HepG2 (cell line): ENCODE measurements at regions not wholly inside any gene's neighbourhood (a gene's known extent, or its start where the extent isn't known, plus 50 kb on each side); places are given as distances from the start of the nearest gene placed in this dataset.

Experiments
- ATAC-seq: fragments of 200-7000 bp; cut with Tn5 transposase; 3 replicates; pipeline ENCODE4 v1.9.1; 2020; ENCODE audit warnings: mild to moderate bottlenecking, moderate library complexity
- BruUV-seq: library from RNA; stranded (reverse); fragments of 400-500 nt; replicated peaks from 2 replicates; lab custom pipeline; 2021; lab: Mats Ljungman, UMichigan
- CTCF ChIA-PET: fragments of 300-600 bp; formaldehyde crosslinking; extraction: SDS; loops from one replicate; lab custom pipeline; 2021; ENCODE audit warnings: low total read pairs, inconsistent platforms, low intra/inter-chr PET ratio; lab: Yijun Ruan, JAX
- POLR2A ChIA-PET: fragments of 350-600 bp; sonication (Branson Sonifier 250); formaldehyde crosslinking; loops from one replicate; lab custom pipeline; 2020; ENCODE audit warnings: antibody characterized with exemption, inconsistent platforms; lab: Yijun Ruan, JAX
- DNase-seq: peaks from one replicate; pipeline ENCODE4 v3.0.0-alpha.2; 2015; ENCODE audit warnings: low spot score
- FAIRE-seq: peaks from 3 replicates; lab custom pipeline; 2011; peaks lifted over from hg19 to GRCh38; lab: Jason Lieb, UNC
- H2AFZ ChIP-seq: one replicate; pipeline ENCODE4 v1.6.1; 2011; ENCODE audit warnings: low read length, inconsistent platforms
- H3K27ac ChIP-seq: fragments of 300-600 bp; 3 replicates; pipeline ENCODE4 v1.8.0; 2011; ENCODE audit warnings: mixed run types, mild to moderate bottlenecking, mixed read lengths, low read length, inconsistent platforms; ENCODE audit not compliant: insufficient read depth; ENCODE audit errors: extremely low read length
- H3K27me3 ChIP-seq, 2 experiments: fragments of 200-600 bp in 1 of 2; 2 replicates in 1 of 2; 3 replicates in 1 of 2; pipeline versions ENCODE4 v1.6.0 to v1.8.0; 2011; ENCODE audit warnings: low read length in 2 of 2, mild to moderate bottlenecking in 2 of 2, moderate library complexity in 2 of 2, inconsistent platforms in 1 of 2; ENCODE audit not compliant: insufficient read depth in 2 of 2, control insufficient read depth in 1 of 2
- H3K36me3 ChIP-seq, 2 experiments: fragments of 200-600 bp in 1 of 2; replicated peaks in 1 of 2; 2 replicates in 1 of 2; 3 replicates in 1 of 2; pipeline versions ENCODE4 v1.5.1 to v1.8.0; 2011; ENCODE audit warnings: low read length in 2 of 2, inconsistent platforms in 1 of 2; ENCODE audit not compliant: insufficient read depth in 2 of 2, control insufficient read depth in 1 of 2
- H3K4me1 ChIP-seq: 2 replicates; pipeline ENCODE4 v1.5.1; 2012; ENCODE audit warnings: low read length, inconsistent platforms; ENCODE audit not compliant: insufficient read depth
- H3K4me2 ChIP-seq: 2 replicates; pipeline ENCODE4 v1.6.0; 2011; ENCODE audit warnings: low read depth, low read length, inconsistent platforms
- H3K4me3 ChIP-seq, 3 experiments: fragments of 200-600 bp in 1 of 3; sonication (generic), shearing (Covaris generic) in 1 of 3; replicated peaks in 1 of 3; 2 replicates each; pipeline ENCODE4 v1.5.1; 2011 to 2016; ENCODE audit warnings: low read length in 3 of 3, inconsistent platforms in 2 of 3, low read depth in 2 of 3, mild to moderate bottlenecking in 2 of 3, control low read depth in 1 of 3, mixed read lengths in 1 of 3; ENCODE audit not compliant: insufficient read depth in 1 of 3
- H3K79me2 ChIP-seq: one replicate; pipeline ENCODE4 v1.6.1; 2011; ENCODE audit warnings: low read length, inconsistent platforms; ENCODE audit not compliant: insufficient read depth
- H3K9ac ChIP-seq: 2 replicates; pipeline ENCODE4 v1.6.0; 2011; ENCODE audit warnings: mild to moderate bottlenecking, low read depth, low read length, inconsistent platforms; ENCODE audit not compliant: insufficient read depth
- H3K9me3 ChIP-seq: 2 replicates; pipeline ENCODE4 v1.5.1; 2012; ENCODE audit warnings: mild to moderate bottlenecking, low read length
- H4K20me1 ChIP-seq: 2 replicates; pipeline ENCODE4 v1.6.0; 2011; ENCODE audit warnings: inconsistent platforms, mild to moderate bottlenecking, low read length, moderate library complexity; ENCODE audit not compliant: insufficient read depth
- BRCA1 ChIP-seq: sonication (generic); formaldehyde crosslinking; IDR thresholded peaks from 2 replicates; pipeline ENCODE4 v1.4.0; 2020; ENCODE audit warnings: missing genetic modification reagents
- NFE2L2 ChIP-seq: fragments of 150-350 bp; IDR thresholded peaks from 2 replicates; pipeline ENCODE4 v1.6.1; 2014; ENCODE audit warnings: low read length
- ZNF232 ChIP-seq: sonication (generic); formaldehyde crosslinking; IDR thresholded peaks from 2 replicates; pipeline ENCODE4 v1.4.0; 2020; ENCODE audit warnings: missing genetic modification reagents, borderline replicate concordance
- ZNF557 ChIP-seq: sonication (generic); formaldehyde crosslinking; IDR thresholded peaks from 2 replicates; pipeline ENCODE4 v1.4.0; 2020; ENCODE audit warnings: missing genetic modification reagents
- WGBS: methylation state at CpG from one replicate; pipeline ENCODE4 v1.1.6; 2017; ENCODE audit warnings: low lambda C conversion rate; 5-methylcytosine and 5-hydroxymethylcytosine counted together
- in situ Hi-C: cut with HindIII; loops from 2 replicates; pipeline ENCODE4 v1.10.0; 2017; ENCODE audit warnings: low pct_unique_long_range_greater_than_20kb; ENCODE audit not compliant: extremely low pct_ligation_motif_present
- intact Hi-C: fragments of 100-400 bp; cut with micrococcal nuclease; formaldehyde crosslinking; loops from one replicate; pipeline ENCODE4 v1.10.0; 2022; ENCODE audit not compliant: unreplicated experiment

GRCh38 chr19:29048873-29049272 is 164.1 kb downstream of the UQCRFS1 start:
- no peak overlapping the region for H3K4me2 ChIP-seq
- TF ChIP-seq ZNF232 (CRISPR knock-in tag) (no peak), ZNF557 (CRISPR knock-in tag) (no peak)
- TF ChIP-seq, all 625 proteins: peak for 0
- Histone ChIP-seq H3K27me3 (no peaks in the 10 kb centered on the region), H3K9ac (no peak overlapping the region), H4K20me1 (no peaks in the 10 kb centered on the region), H3K27ac (no peak overlapping the region), H3K4me3 (no peak overlapping the region), H3K36me3 (no peaks in the 10 kb centered on the region), H3K4me1 (no peaks in the 10 kb centered on the region), H2AFZ (no peak overlapping the region), H3K9me3 (no peaks in the 10 kb centered on the region; the same call in 1 of the 2 replicates), H3K79me2 (no peaks in the 10 kb centered on the region)
- BruUV-seq = no TSS peak
- FAIRE-seq (no peak), ATAC-seq (no peak), DNase-seq (no peak)
- ChIA-PET POLR2A (no interaction called here), CTCF (no interaction called here)
- 0% methylated on average over 1 of the region's 5 CpGs for WGBS
- intact Hi-C loops (no loop called here), in situ Hi-C loops (no loop called here)

GRCh38 chr19:29045679-29046254 is 167.2 kb downstream of the UQCRFS1 start:
- Histone ChIP-seq H3K36me3 (no peaks in the 10 kb centered on the region), H3K9ac (no peak overlapping the region), H3K4me3 (no peak overlapping the region), H3K27ac (no peak overlapping the region), H2AFZ (no peak overlapping the region), H4K20me1 (no peaks in the 10 kb centered on the region), H3K79me2 (no peaks in the 10 kb centered on the region), H3K4me1 (no peaks in the 10 kb centered on the region), H3K4me2 (no peak overlapping the region), H3K9me3 (no peaks in the 10 kb centered on the region; the same call in 1 of the 2 replicates), H3K27me3 (no peaks in the 10 kb centered on the region)
- no peak for ATAC-seq
- CTCF ChIA-PET = no interaction called here
- POLR2A ChIA-PET = no interaction called here
- TF ChIP-seq BRCA1 (CRISPR knock-in tag) = no peak
- TF ChIP-seq NFE2L2 = peak; percentile 56; the same call in 1 of the 2 replicates
- WGBS = 9% methylated on average over 6 of the region's 7 CpGs
- intact Hi-C loops = no loop called here
- no peak for DNase-seq
- in situ Hi-C loops = no loop called here
- no TSS peak for BruUV-seq
- no peak for FAIRE-seq
